GM12874 (cell line): ENCODE measurements at regions not wholly inside any gene's neighbourhood (a gene's known extent, or its start where the extent isn't known, plus 50 kb on each side); places are given as distances from the start of the nearest gene placed in this dataset.

Experiments
- CTCF ChIP-seq: IDR thresholded peaks from 2 replicates; pipeline ENCODE4 v1.5.1; 2011; ENCODE audit warnings: low read depth, mild to moderate bottlenecking, control low read depth, low read length, moderate library complexity; ENCODE audit not compliant: insufficient read depth

- TF ChIP-seq CTCF, result no peak
These were observed 252.8 kb upstream of the NETO1 start for GRCh38 chr18:73120626-73121025.

GRCh38 chr18:73119574-73119973, 251.8 kb upstream of the NETO1 start:
- TF ChIP-seq CTCF, result no peak

- TF ChIP-seq CTCF, result no peak
These were observed 250.5 kb upstream of the NETO1 start for GRCh38 chr18:73118121-73118816.

GRCh38 chr18:73110307-73110706, 242.5 kb upstream of the NETO1 start:
- TF ChIP-seq CTCF, result no peak

GRCh38 chr18:73101977-73102376, 234.2 kb upstream of the NETO1 start:
- TF ChIP-seq CTCF, result no peak

- no peak for TF ChIP-seq CTCF
These were observed 232.0 kb upstream of the NETO1 start for GRCh38 chr18:73099759-73100158.

- TF ChIP-seq CTCF, result no peak
These were observed 226.0 kb upstream of the NETO1 start for GRCh38 chr18:73093687-73094250.

- TF ChIP-seq CTCF, result no peak
These were observed 220.7 kb upstream of the NETO1 start for GRCh38 chr18:73088445-73088844.
